Astrocyte (in vitro differentiated cells and primary cell): ENCODE measurements at regions not wholly inside any gene's neighbourhood (a gene's known extent, or its start where the extent isn't known, plus 50 kb on each side); places are given as distances from the start of the nearest gene placed in this dataset.

ENCODE experiments used
- EZH2 ChIP-seq: IDR thresholded peaks from 2 replicates; pipeline ENCODE4 v1.6.1; 2012; ENCODE audit warnings: mild to moderate bottlenecking, low read length, inconsistent platforms; ENCODE audit not compliant: insufficient read depth
- TF ChIP-seq, protein P1 (sequence below): IDR thresholded peaks from 2 replicates; pipeline ENCODE4 v1.5.1; 2011; ENCODE audit warnings: low read depth, mild to moderate bottlenecking, inconsistent platforms, low read length, moderate library complexity; ENCODE audit not compliant: insufficient read depth

DNA sequence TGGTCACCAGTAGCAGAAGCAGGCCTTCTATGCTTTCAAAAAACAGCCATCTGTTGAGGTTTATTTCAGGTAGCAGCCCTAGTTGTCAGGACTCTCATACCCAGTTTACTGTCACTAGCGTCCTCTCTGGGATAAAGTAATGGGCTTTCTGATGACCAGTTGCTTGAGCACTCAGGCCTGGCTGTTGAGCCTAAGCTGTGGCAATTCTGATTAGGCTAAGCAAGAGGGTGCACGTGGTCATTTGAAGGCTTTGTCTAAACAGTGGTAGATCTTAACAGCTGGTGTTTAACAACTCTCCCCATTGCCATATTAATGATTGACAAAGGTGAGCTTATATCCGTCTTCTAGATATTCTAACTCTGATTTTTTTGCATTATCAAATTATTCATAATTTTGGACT, 132.9 kb upstream of the TMCO5A start:
- TF ChIP-seq, protein P1, sequence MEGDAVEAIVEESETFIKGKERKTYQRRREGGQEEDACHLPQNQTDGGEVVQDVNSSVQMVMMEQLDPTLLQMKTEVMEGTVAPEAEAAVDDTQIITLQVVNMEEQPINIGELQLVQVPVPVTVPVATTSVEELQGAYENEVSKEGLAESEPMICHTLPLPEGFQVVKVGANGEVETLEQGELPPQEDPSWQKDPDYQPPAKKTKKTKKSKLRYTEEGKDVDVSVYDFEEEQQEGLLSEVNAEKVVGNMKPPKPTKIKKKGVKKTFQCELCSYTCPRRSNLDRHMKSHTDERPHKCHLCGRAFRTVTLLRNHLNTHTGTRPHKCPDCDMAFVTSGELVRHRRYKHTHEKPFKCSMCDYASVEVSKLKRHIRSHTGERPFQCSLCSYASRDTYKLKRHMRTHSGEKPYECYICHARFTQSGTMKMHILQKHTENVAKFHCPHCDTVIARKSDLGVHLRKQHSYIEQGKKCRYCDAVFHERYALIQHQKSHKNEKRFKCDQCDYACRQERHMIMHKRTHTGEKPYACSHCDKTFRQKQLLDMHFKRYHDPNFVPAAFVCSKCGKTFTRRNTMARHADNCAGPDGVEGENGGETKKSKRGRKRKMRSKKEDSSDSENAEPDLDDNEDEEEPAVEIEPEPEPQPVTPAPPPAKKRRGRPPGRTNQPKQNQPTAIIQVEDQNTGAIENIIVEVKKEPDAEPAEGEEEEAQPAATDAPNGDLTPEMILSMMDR = no peak
- TF ChIP-seq EZH2 = no peak
